Activated T-helper 17 cell treated with anti-CD3 and anti-CD28 coated beads, Interleukin-2, amount 50 U/mL, for 72 hours (primary cell): ENCODE measurements at regions not wholly inside any gene's neighbourhood (a gene's known extent, or its start where the extent isn't known, plus 50 kb on each side); places are given as distances from the start of the nearest gene placed in this dataset.

Experiments
- ATAC-seq: fragments of 150-1000 bp; cut with Tn5 transposase; replicated peaks from 2 replicates; pipeline ENCODE4 v1.10.0; 2021; ENCODE audit warnings: mild to moderate bottlenecking, moderate library complexity
- H3K27ac Mint-ChIP-seq: one replicate; pipeline ENCODE4 v1.8.0; 2022; ENCODE audit warnings: mixed read lengths
- H3K27me3 Mint-ChIP-seq: one replicate; pipeline ENCODE4 v1.8.0; 2022; ENCODE audit warnings: mixed read lengths
- H3K36me3 Mint-ChIP-seq: one replicate; pipeline ENCODE4 v1.8.0; 2022; ENCODE audit warnings: low read depth, mild to moderate bottlenecking, mixed read lengths
- H3K4me1 Mint-ChIP-seq: one replicate; pipeline ENCODE4 v1.8.0; 2022; ENCODE audit warnings: mixed read lengths
- H3K4me3 Mint-ChIP-seq: one replicate; pipeline ENCODE4 v1.8.0; 2022; ENCODE audit warnings: mild to moderate bottlenecking, mixed read lengths
- H3K9me3 Mint-ChIP-seq: one replicate; pipeline ENCODE4 v1.8.0; 2022; ENCODE audit warnings: mixed read lengths

DNA sequence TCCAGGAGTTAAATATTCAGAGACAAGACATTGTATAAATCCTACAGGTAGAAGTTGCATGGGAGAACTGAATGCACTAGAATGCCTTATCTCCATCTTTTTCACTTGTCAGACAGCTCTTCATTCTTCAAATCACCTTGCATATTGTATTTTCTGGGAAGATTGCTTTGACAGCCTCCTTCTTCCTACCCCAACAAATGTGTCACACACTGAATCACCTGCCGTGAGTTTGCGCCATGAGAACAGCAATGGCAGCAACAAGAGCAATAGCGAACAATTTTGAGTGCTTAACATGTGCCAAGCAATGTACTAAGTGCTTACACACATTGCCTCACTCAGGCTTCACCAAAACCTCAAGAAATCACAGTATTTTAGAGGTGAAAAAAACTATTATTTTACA lies 161.3 kb upstream of the REG3G start:
- Mint-ChIP-seq H3K4me1 (no peaks in the 10 kb centered on the region), H3K27ac (no peak overlapping the region), H3K9me3 (peaks cover 17% of the 10 kb centered on the region), H3K27me3 (no peaks in the 10 kb centered on the region), H3K36me3 (no peaks in the 10 kb centered on the region), H3K4me3 (no peak overlapping the region)
- ATAC-seq = no peak

DNA sequence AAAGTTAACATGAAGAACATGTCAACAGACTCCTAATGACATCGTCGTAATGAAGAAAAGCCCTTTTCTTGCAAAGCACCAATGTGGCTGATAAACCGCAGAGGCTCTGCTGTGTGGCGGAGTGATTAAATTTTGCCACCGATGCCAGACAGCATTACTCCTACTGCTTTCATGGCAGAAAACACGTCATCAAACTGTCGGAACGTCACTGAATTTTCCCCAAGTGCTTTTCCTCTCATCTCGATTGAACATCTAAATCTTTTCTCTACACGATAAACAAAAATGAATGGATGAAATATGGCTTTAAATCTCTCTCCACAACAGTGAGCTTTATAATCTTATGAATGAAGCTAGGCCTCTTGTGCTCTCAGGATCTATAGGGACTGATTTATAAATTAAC lies 159.8 kb upstream of the REG3G start:
- no peak overlapping the region for H3K27ac Mint-ChIP-seq

DNA sequence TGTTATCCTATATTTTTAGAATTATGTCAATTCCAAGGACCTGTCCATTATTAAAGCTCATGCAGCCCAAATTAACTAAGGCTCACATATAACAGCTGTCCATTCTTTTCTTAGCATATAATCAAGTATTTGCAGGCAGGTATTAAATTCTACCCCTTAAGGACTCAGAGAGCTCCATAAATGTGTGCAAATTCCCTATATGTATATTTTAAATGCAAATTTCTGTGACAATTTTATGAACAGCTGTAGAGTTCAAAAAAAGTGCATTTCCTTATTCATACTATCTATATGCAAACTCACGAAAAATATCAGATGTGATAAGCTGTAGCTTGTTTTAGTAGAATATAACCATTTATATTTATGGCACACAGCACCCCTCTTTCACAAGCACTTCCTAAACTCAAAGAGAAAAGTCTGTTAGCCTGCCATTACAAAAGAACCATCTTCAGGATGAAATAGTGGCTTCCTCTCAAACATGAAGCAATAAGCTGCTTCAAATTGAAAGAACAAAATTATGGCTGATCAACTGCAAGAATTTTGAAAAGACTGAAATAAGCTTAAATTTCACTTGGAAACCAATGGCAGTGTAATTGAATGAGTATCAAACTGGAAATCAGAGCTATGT lies 155.0 kb upstream of the REG3G start:
- ATAC-seq = no peak
- Mint-ChIP-seq H3K4me1 (no peaks in the 10 kb centered on the region), H3K9me3 (peaks cover 5% of the 10 kb centered on the region), H3K4me3 (no peak overlapping the region), H3K27me3 (no peaks in the 10 kb centered on the region), H3K36me3 (no peaks in the 10 kb centered on the region), H3K27ac (no peak overlapping the region)

More for the DNA sequence above, 159.8 kb upstream of the REG3G start:
- no peak for ATAC-seq
- Mint-ChIP-seq H3K27me3 (no peaks in the 10 kb centered on the region), H3K36me3 (no peaks in the 10 kb centered on the region), H3K4me3 (no peak overlapping the region), H3K9me3 (peaks cover 13% of the 10 kb centered on the region), H3K4me1 (no peaks in the 10 kb centered on the region)

DNA sequence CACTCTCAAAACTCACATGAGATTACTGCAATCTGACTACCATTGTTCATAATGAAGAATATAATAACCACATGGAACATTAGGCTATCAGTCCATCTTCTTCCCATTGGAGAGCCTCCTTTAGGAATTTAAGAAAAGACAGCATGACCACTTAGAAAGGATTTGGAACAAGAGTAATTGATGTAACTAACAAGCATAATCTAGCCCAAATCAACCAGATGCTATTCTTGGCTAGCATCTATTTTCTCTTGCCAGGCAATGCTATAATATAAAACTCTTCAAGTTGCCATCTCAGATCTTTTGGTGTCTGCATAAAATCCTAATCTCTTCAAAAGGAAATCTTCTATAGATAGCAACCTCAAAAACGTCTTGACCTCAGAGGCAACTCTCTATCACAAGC lies 152.0 kb upstream of the REG3G start:
- H3K27me3 Mint-ChIP-seq = no peaks in the 10 kb centered on the region
- H3K9me3 Mint-ChIP-seq = peaks cover 3% of the 10 kb centered on the region
- H3K27ac Mint-ChIP-seq = no peak overlapping the region
- no peak overlapping the region for H3K4me3 Mint-ChIP-seq
- no peaks in the 10 kb centered on the region for H3K36me3 Mint-ChIP-seq
- no peaks in the 10 kb centered on the region for H3K4me1 Mint-ChIP-seq
- ATAC-seq = no peak

DNA sequence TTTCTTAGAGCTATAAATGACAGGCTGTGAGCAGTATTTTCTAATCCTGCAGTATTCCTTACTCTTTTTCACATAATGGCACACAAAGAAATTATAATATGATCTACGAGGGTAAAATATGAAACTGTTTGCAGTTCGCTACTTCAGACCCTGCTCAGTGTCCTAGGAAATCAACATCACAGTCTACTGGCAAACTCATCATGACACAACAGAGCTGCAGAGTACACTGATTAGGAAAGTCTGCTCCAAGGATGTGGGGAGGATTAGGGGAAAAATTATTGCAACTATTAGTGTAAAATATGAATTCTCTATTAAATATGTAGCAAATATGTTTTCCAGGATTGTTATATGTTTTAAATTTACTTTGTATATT lies 149.2 kb upstream of the REG3G start:
- no peaks in the 10 kb centered on the region for H3K27me3 Mint-ChIP-seq
- no peak overlapping the region for H3K27ac Mint-ChIP-seq
- H3K4me3 Mint-ChIP-seq = no peak overlapping the region
- H3K36me3 Mint-ChIP-seq = no peaks in the 10 kb centered on the region
- peaks cover 3% of the 10 kb centered on the region for H3K9me3 Mint-ChIP-seq
- ATAC-seq = no peak
- no peaks in the 10 kb centered on the region for H3K4me1 Mint-ChIP-seq

DNA sequence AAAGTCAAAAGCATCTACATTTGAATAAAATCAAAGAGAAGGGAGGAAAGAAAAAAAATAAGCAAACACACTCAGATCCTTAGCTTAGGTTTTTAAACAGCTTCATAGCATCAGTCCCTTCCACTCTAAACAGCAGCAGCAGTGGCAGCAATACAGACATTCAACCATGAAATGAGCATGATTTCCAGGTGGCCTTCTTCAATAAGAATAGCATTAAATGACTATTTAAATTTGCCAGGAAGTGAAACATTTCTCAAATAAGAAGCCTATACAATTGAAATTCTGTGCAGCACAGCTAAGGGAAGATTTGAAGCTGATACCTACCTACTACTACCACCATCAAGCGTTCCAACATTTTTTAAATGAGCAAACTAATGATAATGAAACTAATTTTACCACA lies 138.1 kb upstream of the REG3G start:
- no peaks in the 10 kb centered on the region for H3K4me1 Mint-ChIP-seq
- H3K9me3 Mint-ChIP-seq = peaks cover 26% of the 10 kb centered on the region
- ATAC-seq = no peak
- H3K27ac Mint-ChIP-seq = no peak overlapping the region
- no peaks in the 10 kb centered on the region for H3K36me3 Mint-ChIP-seq
- H3K27me3 Mint-ChIP-seq = no peaks in the 10 kb centered on the region
- H3K4me3 Mint-ChIP-seq = no peak overlapping the region

DNA sequence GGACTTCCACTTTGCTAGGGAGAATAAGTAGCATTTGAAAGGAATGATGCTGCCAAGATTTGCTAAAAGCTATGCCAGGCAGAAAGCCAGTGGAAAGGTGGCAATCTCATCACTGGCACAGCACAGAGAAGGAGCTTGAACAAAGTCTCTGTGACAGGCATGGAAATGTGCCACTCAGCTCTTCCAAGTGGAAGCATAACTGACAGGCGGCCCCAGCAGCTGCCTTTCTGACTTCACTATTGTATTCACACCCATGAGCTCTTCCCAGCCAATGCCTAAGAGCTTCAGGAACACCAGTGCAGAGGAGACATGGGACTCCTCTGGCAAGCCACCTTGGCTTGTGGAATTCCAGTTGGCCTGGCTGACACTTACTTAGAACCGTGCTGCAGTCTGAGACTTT lies 134.6 kb upstream of the REG3G start:
- H3K4me3 Mint-ChIP-seq = no peak overlapping the region
- H3K27ac Mint-ChIP-seq = no peak overlapping the region
- ATAC-seq = no peak
- no peaks in the 10 kb centered on the region for H3K36me3 Mint-ChIP-seq
- H3K9me3 Mint-ChIP-seq = peaks cover 23% of the 10 kb centered on the region
- no peaks in the 10 kb centered on the region for H3K27me3 Mint-ChIP-seq
- no peaks in the 10 kb centered on the region for H3K4me1 Mint-ChIP-seq

DNA sequence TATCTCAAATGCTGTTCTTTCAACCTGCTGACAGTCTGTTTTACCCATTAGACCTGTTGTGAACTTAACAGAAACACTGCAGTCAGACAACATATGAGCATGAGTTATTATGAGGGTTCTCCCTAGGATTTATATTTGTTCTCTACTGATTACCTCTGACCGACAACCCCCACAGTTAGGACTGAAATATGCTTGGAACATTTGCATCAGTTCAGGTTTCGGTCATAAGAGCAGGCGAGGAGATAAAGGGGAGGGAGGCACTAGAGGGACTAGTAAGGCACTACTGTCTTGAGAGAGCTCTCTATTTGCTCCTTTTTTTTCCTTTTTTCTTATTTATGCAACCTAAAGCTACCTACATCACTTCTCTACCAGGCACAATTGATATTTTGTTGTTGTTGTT lies 133.2 kb upstream of the REG3G start:
- Mint-ChIP-seq H3K36me3 (no peaks in the 10 kb centered on the region), H3K27me3 (no peaks in the 10 kb centered on the region), H3K4me1 (no peaks in the 10 kb centered on the region), H3K4me3 (no peak overlapping the region), H3K27ac (no peak overlapping the region), H3K9me3 (peaks cover 26% of the 10 kb centered on the region)
- ATAC-seq = no peak

DNA sequence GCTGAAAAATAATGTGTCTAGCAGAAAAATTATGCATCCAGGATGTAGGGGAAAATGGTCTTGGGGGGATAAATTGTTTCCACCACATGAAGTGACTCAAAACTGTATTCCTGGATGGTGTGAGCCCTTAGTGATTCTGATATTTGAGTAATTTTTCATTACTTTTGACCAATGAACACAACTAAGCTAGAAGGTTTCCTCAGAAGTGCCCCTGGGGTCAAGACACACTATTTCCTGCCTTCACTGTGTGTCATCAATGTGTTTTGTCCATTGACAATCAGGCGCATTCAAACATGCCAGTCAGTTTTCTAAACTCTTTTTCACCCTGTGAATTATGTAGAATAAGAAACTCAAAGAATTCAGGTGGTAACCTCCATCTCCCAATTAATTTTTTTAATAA lies 130.5 kb upstream of the REG3G start:
- no peaks in the 10 kb centered on the region for H3K36me3 Mint-ChIP-seq
- H3K4me3 Mint-ChIP-seq = no peak overlapping the region
- H3K27me3 Mint-ChIP-seq = no peaks in the 10 kb centered on the region
- H3K9me3 Mint-ChIP-seq = peaks cover 21% of the 10 kb centered on the region
- no peak for ATAC-seq
- H3K4me1 Mint-ChIP-seq = no peaks in the 10 kb centered on the region
- H3K27ac Mint-ChIP-seq = no peak overlapping the region

DNA sequence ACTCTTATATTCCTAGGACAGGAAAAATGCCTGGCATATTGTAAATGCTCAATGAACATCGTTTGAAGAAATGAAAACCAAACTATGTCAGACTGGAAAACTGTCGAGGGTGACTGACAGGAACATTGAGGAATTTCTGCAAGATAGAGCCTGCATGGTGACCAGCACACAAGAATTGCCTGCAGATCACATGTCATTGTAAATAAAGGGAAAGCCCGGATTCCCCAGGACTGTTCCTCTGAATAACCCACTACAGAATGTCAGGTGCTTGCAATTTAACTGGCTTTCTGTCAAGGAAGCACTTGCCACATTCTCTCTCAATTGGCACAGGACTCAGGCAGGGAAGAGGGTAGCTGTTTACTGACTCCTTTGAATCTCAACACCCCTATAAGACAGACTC lies 129.0 kb upstream of the REG3G start:
- H3K36me3 Mint-ChIP-seq = no peaks in the 10 kb centered on the region
- ATAC-seq = no peak
- no peak overlapping the region for H3K27ac Mint-ChIP-seq
- no peak overlapping the region for H3K4me3 Mint-ChIP-seq
- H3K9me3 Mint-ChIP-seq = peaks cover 25% of the 10 kb centered on the region
- no peaks in the 10 kb centered on the region for H3K4me1 Mint-ChIP-seq
- no peaks in the 10 kb centered on the region for H3K27me3 Mint-ChIP-seq

DNA sequence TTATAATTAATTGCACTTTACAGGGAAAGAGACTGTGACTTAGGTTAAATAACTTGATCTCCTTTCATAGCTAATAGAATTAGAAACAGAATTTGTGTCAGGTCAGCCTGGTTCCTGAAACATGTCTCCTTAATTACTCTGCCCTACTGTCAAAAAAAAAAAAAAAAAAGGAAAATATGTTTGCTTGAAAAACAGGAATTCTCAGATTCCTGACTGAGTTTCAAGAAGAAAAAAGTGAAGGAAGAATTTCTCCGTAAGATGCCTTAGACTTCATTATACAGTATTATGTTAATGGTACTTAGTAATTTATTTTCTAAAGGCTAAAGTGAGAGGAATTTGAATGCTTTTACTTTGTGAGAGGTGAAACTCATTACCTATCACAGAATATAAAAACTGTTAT lies 118.4 kb upstream of the REG3G start:
- Mint-ChIP-seq H3K4me3 (no peak overlapping the region), H3K36me3 (no peaks in the 10 kb centered on the region), H3K27me3 (no peaks in the 10 kb centered on the region), H3K4me1 (no peaks in the 10 kb centered on the region), H3K9me3 (peaks cover 17% of the 10 kb centered on the region), H3K27ac (no peak overlapping the region)
- no peak for ATAC-seq

DNA sequence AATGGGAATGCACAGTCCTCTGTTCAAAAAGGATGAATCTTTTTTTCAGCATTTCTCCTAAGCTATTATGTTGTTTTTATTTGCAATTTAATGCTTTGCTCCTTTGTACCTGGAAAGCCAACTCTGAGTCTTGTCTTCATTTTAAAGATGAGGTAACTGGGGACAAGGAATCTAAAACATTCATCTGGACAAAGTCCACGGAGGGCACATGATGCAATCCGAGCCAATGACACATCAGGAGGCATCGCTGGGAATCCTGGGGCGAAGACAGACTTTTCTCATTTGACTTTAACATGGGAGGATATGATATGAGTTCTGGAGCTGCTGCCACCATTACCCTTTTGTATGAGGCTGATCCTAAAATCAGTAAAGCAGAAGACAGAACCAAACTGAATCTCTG lies 116.5 kb upstream of the REG3G start:
- peaks cover 17% of the 10 kb centered on the region for H3K9me3 Mint-ChIP-seq
- H3K36me3 Mint-ChIP-seq = no peaks in the 10 kb centered on the region

DNA sequence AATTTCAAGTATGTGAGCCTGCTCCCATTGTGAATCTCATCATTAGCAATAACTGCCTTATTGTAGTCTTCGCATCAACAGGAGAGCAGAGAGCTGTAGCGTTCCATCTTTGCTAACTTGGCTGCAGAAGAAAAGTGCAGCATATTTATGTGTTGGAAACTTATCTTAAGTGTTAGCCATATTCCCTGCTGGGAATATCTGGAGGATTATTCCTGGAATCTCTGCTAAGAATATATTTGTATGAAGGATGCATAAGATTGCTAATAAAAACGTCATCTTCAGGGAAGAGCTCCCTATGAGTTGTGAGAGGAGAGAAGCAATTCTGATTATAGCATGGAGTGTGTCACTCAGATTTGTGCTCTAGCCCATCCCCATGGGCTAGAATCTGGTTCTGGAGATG lies 115.1 kb upstream of the REG3G start:
- no peak overlapping the region for H3K4me3 Mint-ChIP-seq
- H3K36me3 Mint-ChIP-seq = no peaks in the 10 kb centered on the region
- H3K27me3 Mint-ChIP-seq = no peaks in the 10 kb centered on the region
- H3K27ac Mint-ChIP-seq = no peak overlapping the region
- H3K4me1 Mint-ChIP-seq = no peaks in the 10 kb centered on the region
- H3K9me3 Mint-ChIP-seq = peaks cover 17% of the 10 kb centered on the region
- no peak for ATAC-seq

More for the DNA sequence above, 116.5 kb upstream of the REG3G start:
- H3K4me3 Mint-ChIP-seq = no peak overlapping the region
- H3K27me3 Mint-ChIP-seq = no peaks in the 10 kb centered on the region
- no peaks in the 10 kb centered on the region for H3K4me1 Mint-ChIP-seq
- no peak for ATAC-seq
- no peak overlapping the region for H3K27ac Mint-ChIP-seq

DNA sequence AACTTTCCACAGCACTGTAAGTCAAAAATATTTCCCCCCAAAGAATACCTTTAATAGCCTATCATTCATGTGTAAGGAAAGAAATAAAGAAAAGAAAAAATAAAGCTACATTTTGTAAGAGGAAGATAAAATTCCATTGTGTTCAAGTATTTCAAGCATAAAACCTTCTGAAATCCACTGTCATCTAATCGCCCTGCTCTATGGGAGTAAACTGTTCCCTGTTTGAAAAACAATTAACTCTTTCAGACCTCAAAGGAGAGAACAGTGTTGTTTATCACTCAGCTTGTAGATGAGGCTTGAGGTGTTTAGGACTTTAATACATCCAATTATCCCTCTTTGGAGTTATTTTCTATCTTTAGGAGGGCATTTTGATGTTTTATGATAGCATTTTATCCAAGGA lies 112.2 kb upstream of the REG3G start:
- Mint-ChIP-seq H3K36me3 (no peaks in the 10 kb centered on the region), H3K9me3 (peaks cover 12% of the 10 kb centered on the region), H3K4me3 (no peak overlapping the region), H3K4me1 (no peaks in the 10 kb centered on the region), H3K27me3 (no peaks in the 10 kb centered on the region), H3K27ac (no peak overlapping the region)
- ATAC-seq = no peak

DNA sequence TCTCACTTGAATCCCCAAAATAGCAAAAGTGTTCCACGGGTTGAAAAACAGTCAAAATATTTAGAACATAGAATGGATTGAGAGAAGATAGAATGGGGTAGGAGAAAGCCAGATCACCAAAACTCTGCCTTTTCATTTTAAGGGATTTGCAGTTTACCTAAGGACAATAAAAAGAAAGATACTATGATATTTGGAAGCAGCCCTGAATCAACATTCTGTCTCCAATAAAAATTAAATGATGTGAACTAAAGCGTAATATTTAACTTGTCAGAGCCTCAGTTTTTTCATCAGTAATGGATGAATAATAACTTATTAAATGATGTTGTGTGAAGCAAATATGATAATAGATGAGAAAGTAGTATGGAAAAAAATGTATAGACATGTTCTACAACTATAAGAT lies 100.2 kb upstream of the REG3G start:
- Mint-ChIP-seq H3K9me3 (peaks cover 15% of the 10 kb centered on the region), H3K36me3 (no peaks in the 10 kb centered on the region), H3K27ac (no peak overlapping the region), H3K27me3 (no peaks in the 10 kb centered on the region), H3K4me1 (no peaks in the 10 kb centered on the region), H3K4me3 (no peak overlapping the region)
- ATAC-seq = no peak

DNA sequence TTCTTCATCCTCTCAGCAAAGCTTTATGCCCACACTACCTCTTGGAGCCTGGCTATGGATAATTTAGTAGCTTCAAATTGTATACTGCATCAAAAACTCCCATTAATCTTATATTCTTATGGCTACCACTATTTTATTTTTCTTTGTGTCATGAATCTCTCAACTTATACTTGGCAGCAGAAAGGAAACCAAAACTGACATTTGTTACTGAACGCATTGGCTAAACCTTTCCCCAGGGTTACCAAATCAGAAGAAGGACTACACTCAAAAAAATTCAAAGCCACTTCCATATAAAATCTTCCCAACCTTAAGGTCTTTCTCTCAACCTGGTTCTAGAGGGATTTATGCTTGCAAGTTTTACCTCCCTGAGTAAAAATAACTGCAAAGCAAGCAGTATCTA lies 97.0 kb upstream of the REG3G start:
- H3K9me3 Mint-ChIP-seq = peaks cover 18% of the 10 kb centered on the region
- no peaks in the 10 kb centered on the region for H3K27me3 Mint-ChIP-seq
- ATAC-seq = no peak
- no peak overlapping the region for H3K4me3 Mint-ChIP-seq
- H3K27ac Mint-ChIP-seq = no peak overlapping the region
- H3K36me3 Mint-ChIP-seq = no peaks in the 10 kb centered on the region
- no peaks in the 10 kb centered on the region for H3K4me1 Mint-ChIP-seq
